OCI-LY3 (cell line): ENCODE measurements at regions not wholly inside any gene's neighbourhood (a gene's known extent, or its start where the extent isn't known, plus 50 kb on each side); places are given as distances from the start of the nearest gene placed in this dataset.

Experiments used
- H2AFZ ChIP-seq: fragments of 200-600, 300-600 bp; shearing (Covaris generic); 2 replicates; pipeline ENCODE4 v1.6.0; 2014; ENCODE audit warnings: antibody characterized with exemption, low read depth, low read length
- H3K27ac ChIP-seq: fragments of 200-600, 300-600 bp; sonication (generic); 2 replicates; pipeline ENCODE4 v1.5.1; 2014; ENCODE audit warnings: mild to moderate bottlenecking, low read length, moderate library complexity, mixed read lengths
- H3K27me3 ChIP-seq: fragments of 200-600, 300-600 bp; sonication (generic); 2 replicates; pipeline ENCODE4 v1.6.1; 2014; ENCODE audit warnings: low read depth, low read length, mixed read lengths
- H3K36me3 ChIP-seq: fragments of 200-600, 300-600 bp; sonication (generic); replicated peaks from 2 replicates; pipeline ENCODE3; 2014; ENCODE audit warnings: low read depth, low read length, mixed read lengths
- H3K4me1 ChIP-seq: fragments of 300-600, 200-600 bp; sonication (generic); 2 replicates; pipeline ENCODE4 v1.6.1; 2014; ENCODE audit warnings: low read length, mixed read lengths
- H3K4me2 ChIP-seq: fragments of 200-600, 300-600 bp; sonication (generic); 2 replicates; pipeline ENCODE4 v1.6.1; 2014; ENCODE audit warnings: low read length, mixed read lengths
- H3K4me3 ChIP-seq: fragments of 300-600, 200-600 bp; sonication (generic); 2 replicates; pipeline ENCODE4 v1.5.1; 2014; ENCODE audit warnings: antibody characterized with exemption, mild to moderate bottlenecking, low read length, moderate library complexity
- H3K79me2 ChIP-seq: fragments of 300-600, 200-600 bp; shearing (Covaris generic); 2 replicates; pipeline ENCODE4 v1.6.1; 2014; ENCODE audit warnings: mild to moderate bottlenecking, low read length, mixed read lengths
- H3K9ac ChIP-seq: fragments of 300-600, 200-600 bp; shearing (Covaris generic); 2 replicates; pipeline ENCODE4 v1.6.0; 2014; ENCODE audit warnings: mild to moderate bottlenecking, low read length, moderate library complexity
- H3K9me3 ChIP-seq: fragments of 200-600, 300-600 bp; shearing (Covaris generic); 2 replicates; pipeline ENCODE4 v1.6.1; 2014; ENCODE audit warnings: low read length, mixed read lengths; ENCODE audit not compliant: insufficient read depth
- H4K20me1 ChIP-seq: fragments of 200-600, 300-600 bp; sonication (generic); 2 replicates; pipeline ENCODE4 v1.6.1; 2016; ENCODE audit warnings: low read length, mixed read lengths; ENCODE audit not compliant: insufficient read depth
- EZH2phosphoT487 ChIP-seq: fragments of 200-600 bp; shearing (Covaris generic); IDR thresholded peaks from 2 replicates; pipeline ENCODE4 v1.6.1; 2018; ENCODE audit warnings: antibody characterized with exemption, mixed run types, low read depth
- TF ChIP-seq, protein P1 (sequence below): fragments of 200-600, 300-600 bp; sonication (generic); IDR thresholded peaks from 2 replicates; pipeline ENCODE4 v1.5.1; 2014; ENCODE audit warnings: antibody characterized with exemption, low read length, low read depth

DNA sequence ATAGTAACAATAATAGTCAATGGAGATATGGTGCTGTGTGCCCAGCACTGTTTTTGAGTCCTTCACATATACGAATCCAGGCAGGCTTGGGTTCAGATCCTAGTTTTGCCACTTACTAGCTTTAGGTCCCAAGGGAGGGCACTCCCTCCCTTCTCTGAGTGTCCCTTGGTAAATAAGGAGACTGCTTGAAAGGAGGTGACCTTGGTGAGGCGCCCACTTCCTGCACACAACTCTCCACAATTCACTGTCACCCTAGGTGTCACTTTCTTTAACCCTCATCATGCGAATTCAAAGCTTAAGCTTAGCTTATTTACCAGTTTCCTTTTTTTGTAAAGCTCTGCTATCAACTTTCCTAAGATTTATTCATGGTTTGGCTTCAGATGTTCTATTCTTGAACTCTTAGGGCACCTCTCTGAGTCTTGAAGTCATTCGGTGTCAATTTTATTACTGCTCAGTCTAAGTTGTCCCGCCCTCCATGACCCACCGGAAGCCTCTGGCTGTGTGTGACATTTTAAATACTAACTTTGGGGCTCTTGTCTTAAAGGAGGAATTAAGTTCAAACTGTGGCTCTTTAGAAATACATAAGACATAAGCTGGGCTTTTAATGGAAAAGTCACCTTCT lies 170.7 kb upstream of the ZNF618 start:
- Histone ChIP-seq H3K4me2 (no peak overlapping the region), H4K20me1 (no peaks in the 10 kb centered on the region), H3K79me2 (no peaks in the 10 kb centered on the region), H3K9me3 (no peaks in the 10 kb centered on the region), H3K27me3 (peaks cover 14% of the 10 kb centered on the region; the same call in 1 of the 2 replicates), H3K27ac (no peak overlapping the region), H3K36me3 (no peaks in the 10 kb centered on the region), H2AFZ (no peak overlapping the region), H3K4me3 (no peak overlapping the region), H3K9ac (no peak overlapping the region), H3K4me1 (no peaks in the 10 kb centered on the region)
- TF ChIP-seq, protein P1, sequence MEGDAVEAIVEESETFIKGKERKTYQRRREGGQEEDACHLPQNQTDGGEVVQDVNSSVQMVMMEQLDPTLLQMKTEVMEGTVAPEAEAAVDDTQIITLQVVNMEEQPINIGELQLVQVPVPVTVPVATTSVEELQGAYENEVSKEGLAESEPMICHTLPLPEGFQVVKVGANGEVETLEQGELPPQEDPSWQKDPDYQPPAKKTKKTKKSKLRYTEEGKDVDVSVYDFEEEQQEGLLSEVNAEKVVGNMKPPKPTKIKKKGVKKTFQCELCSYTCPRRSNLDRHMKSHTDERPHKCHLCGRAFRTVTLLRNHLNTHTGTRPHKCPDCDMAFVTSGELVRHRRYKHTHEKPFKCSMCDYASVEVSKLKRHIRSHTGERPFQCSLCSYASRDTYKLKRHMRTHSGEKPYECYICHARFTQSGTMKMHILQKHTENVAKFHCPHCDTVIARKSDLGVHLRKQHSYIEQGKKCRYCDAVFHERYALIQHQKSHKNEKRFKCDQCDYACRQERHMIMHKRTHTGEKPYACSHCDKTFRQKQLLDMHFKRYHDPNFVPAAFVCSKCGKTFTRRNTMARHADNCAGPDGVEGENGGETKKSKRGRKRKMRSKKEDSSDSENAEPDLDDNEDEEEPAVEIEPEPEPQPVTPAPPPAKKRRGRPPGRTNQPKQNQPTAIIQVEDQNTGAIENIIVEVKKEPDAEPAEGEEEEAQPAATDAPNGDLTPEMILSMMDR: no peak
- TF ChIP-seq EZH2phosphoT487: no peak

DNA sequence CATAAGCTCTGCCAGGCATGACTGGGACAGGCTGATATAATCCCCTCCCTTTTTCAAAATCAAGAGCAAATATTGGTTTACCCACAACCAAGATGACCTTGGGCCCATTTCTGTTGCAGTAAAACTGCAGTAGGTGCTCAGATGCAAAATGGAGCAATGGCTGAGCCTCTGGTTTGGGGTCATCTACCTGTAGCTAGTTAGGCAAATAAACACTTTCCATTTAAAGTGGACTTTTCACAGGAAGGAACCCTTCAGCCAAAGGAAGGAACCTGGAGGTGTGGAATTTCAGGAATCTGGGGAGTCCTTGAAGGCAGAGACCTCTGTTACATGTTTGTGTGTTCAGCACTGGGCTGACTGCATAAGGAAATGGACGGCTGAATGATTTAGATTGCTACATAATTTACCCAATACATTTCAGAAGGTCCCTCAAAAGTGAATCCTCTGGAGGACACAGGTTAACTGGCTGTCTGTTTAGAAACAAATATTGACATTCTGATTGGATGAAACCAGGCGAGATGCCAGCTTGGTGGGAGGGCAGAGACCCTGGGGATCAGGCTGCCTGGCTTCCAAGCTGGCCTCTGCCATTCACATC lies 170.1 kb upstream of the ZNF618 start:
- no peaks in the 10 kb centered on the region for H4K20me1 ChIP-seq
- no peak overlapping the region for H3K9ac ChIP-seq
- peaks cover 18% of the 10 kb centered on the region; the same call in 1 of the 2 replicates for H3K27me3 ChIP-seq
- TF ChIP-seq, protein P1: no peak
- TF ChIP-seq EZH2phosphoT487: no peak
- H3K27ac ChIP-seq: no peak overlapping the region
- no peak overlapping the region for H2AFZ ChIP-seq
- H3K36me3 ChIP-seq: no peaks in the 10 kb centered on the region
- H3K4me1 ChIP-seq: peaks cover 2% of the 10 kb centered on the region
- no peak overlapping the region for H3K4me2 ChIP-seq
- H3K9me3 ChIP-seq: no peaks in the 10 kb centered on the region
- H3K79me2 ChIP-seq: no peaks in the 10 kb centered on the region
- H3K4me3 ChIP-seq: no peak overlapping the region

DNA sequence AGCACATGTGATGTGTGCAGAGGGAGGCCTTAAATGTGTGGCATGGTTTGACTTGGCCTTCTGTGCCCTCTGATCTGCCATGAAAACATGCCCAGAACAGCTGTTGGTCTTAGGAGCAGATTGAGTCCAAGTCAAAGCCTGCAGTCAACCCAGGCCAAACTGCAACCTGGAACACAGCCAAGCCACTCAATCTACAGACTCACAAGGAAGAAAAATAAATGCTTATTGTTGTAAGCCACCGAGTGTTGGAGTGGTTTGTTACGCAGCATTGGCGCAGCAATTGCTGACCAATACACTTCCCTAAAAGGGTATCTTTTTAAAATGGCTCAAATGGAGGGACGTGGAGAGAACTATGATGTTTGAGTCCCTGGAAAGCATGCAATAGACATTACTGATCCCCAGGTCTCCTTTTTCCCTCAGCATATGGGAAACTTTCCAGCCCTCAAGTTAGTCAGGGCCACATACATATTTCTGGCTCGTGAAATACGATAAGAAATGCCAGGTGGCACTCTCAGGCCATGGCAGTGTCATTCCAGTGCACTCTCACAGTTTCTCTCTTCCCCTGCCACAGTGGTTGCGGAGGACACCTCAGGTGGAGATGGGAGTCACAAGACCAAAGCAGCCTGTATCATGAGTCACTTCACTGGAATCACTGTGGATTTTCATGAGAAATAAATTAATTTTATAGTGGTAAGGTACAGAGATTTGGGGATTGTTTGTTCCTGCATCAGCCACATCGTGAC lies 168.0 kb upstream of the ZNF618 start:
- Histone ChIP-seq H3K9me3 (no peaks in the 10 kb centered on the region), H4K20me1 (no peaks in the 10 kb centered on the region), H3K4me2 (no peak overlapping the region), H3K27me3 (peaks cover 32% of the 10 kb centered on the region; the same call in 1 of the 2 replicates), H3K9ac (no peak overlapping the region), H3K27ac (no peak overlapping the region), H3K79me2 (no peaks in the 10 kb centered on the region), H3K4me3 (no peak overlapping the region), H3K4me1 (peaks cover 12% of the 10 kb centered on the region), H3K36me3 (no peaks in the 10 kb centered on the region), H2AFZ (no peak overlapping the region)
- TF ChIP-seq, protein P1: no peak
- no peak for TF ChIP-seq EZH2phosphoT487
